HG03521 (cell line): ENCODE measurements at regions not wholly inside any gene's neighbourhood (a gene's known extent, or its start where the extent isn't known, plus 50 kb on each side); places are given as distances from the start of the nearest gene placed in this dataset.
"Not testable (repeated sequence)": the region's sequence is repeated elsewhere in the genome, so short reads cannot be mapped to it uniquely, and the experiment has no call there.

Source experiments
- ATAC-seq: cut with Tn5 transposase; IDR thresholded peaks from one replicate; pipeline ENCODE4 v1.9.1; 2021; ENCODE audit warnings: mild to moderate bottlenecking, moderate library complexity; ENCODE audit not compliant: unreplicated experiment

GRCh38 chr11:98060759-98061158 lies 960.0 kb upstream of the CNTN5 start:
- no peak for ATAC-seq

GRCh38 chr11:98061858-98062257 lies 958.9 kb upstream of the CNTN5 start:
- no peak for ATAC-seq

GRCh38 chr11:98062714-98063113 lies 958.0 kb upstream of the CNTN5 start:
- ATAC-seq = no peak

- no peak for ATAC-seq
These were observed 952.5 kb upstream of the CNTN5 start for GRCh38 chr11:98068251-98068650.

- ATAC-seq = not testable (repeated sequence)
These were observed 951.6 kb upstream of the CNTN5 start for GRCh38 chr11:98069147-98069546.

- ATAC-seq = no peak
These were observed 950.9 kb upstream of the CNTN5 start for GRCh38 chr11:98069861-98070260.

GRCh38 chr11:98090861-98091505 lies 929.8 kb upstream of the CNTN5 start:
- ATAC-seq = no peak

GRCh38 chr11:98099371-98099770 lies 921.4 kb upstream of the CNTN5 start:
- no peak for ATAC-seq

GRCh38 chr11:98100689-98101088 lies 920.1 kb upstream of the CNTN5 start:
- ATAC-seq = no peak

GRCh38 chr11:98101329-98101728 lies 919.4 kb upstream of the CNTN5 start:
- no peak for ATAC-seq

- no peak for ATAC-seq
These were observed 916.5 kb upstream of the CNTN5 start for GRCh38 chr11:98104249-98104648.

GRCh38 chr11:98107736-98108135 lies 913.0 kb upstream of the CNTN5 start:
- ATAC-seq = no peak

GRCh38 chr11:98110030-98110429 lies 910.7 kb upstream of the CNTN5 start:
- ATAC-seq = no peak

GRCh38 chr11:98115873-98116272 lies 904.9 kb upstream of the CNTN5 start:
- no peak for ATAC-seq

- no peak for ATAC-seq
These were observed 890.6 kb upstream of the CNTN5 start for GRCh38 chr11:98130117-98130625.

- no peak for ATAC-seq
These were observed 884.4 kb upstream of the CNTN5 start for GRCh38 chr11:98136357-98136756.

- ATAC-seq = no peak
These were observed 883.3 kb upstream of the CNTN5 start for GRCh38 chr11:98137437-98137836.

- ATAC-seq = no peak
These were observed 877.1 kb upstream of the CNTN5 start for GRCh38 chr11:98143661-98144060.

- ATAC-seq = no peak
These were observed 867.0 kb upstream of the CNTN5 start for GRCh38 chr11:98153752-98154151.

- ATAC-seq = no peak
These were observed 865.1 kb upstream of the CNTN5 start for GRCh38 chr11:98155696-98156095.

- ATAC-seq = no peak
These were observed 842.8 kb upstream of the CNTN5 start for GRCh38 chr11:98177925-98178324.

- ATAC-seq = no peak
These were observed 840.2 kb upstream of the CNTN5 start for GRCh38 chr11:98180511-98180910.

- ATAC-seq = no peak
These were observed 839.8 kb upstream of the CNTN5 start for GRCh38 chr11:98180921-98181320.
